HK-2 (cell line): ENCODE measurements at regions not wholly inside any gene's neighbourhood (a gene's known extent, or its start where the extent isn't known, plus 50 kb on each side); places are given as distances from the start of the nearest gene placed in this dataset.

Source experiments
- DNase-seq: peaks from one replicate; pipeline ENCODE4 v3.0.0-alpha.2; 2018; ENCODE audit not compliant: unreplicated experiment

DNA sequence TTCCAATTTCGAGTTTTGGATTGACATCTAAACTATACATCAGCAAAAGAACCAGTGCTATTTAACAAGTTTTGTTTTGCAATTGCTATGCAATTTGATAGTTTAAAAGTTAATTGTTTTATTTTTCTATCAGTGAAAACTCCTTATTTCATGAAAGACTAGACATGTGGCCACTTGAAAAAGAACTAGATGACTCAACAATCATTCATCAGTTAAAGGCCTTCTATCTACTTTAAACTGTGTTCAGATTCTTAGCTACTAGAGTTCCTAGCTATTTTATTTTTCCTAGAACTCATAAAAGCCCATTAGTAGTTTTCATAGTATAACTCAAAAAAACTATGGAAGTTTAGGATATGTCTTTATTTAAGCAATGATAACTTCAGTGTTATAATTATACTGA is 104.6 kb upstream of the LSM8 start:
- DNase-seq = no peak

DNA sequence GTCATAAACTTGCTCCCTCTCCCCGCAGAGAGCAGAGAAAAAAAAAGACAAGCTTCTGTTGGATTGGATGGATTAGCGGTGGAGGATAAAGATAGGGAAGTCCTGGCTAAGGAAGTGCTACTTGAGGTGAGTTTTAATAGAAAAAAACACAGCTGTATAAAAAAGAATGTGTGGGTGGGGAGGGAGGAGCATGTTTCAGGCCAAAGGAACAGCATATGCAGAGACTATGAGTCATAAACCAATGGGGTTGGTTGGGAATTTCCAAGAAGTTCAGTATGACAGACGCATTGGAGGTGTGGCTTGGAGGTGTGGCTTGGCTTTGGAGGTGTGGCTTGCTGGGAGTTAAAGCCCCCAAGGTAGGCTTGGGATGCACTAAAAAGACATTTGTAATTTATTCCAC is 103.0 kb upstream of the LSM8 start:
- peak; percentile 43 for DNase-seq

- no peak for DNase-seq
Measured at GRCh38 chr7:118082506-118082905, 101.5 kb upstream of the LSM8 start.

- no peak for DNase-seq
Measured at GRCh38 chr7:118085000-118085399, 99.0 kb upstream of the LSM8 start.

- DNase-seq = no peak
Measured at GRCh38 chr7:118087126-118087525, 96.8 kb upstream of the LSM8 start.

GRCh38 chr7:118094044-118094443 is 89.9 kb upstream of the LSM8 start:
- DNase-seq = no peak

DNA sequence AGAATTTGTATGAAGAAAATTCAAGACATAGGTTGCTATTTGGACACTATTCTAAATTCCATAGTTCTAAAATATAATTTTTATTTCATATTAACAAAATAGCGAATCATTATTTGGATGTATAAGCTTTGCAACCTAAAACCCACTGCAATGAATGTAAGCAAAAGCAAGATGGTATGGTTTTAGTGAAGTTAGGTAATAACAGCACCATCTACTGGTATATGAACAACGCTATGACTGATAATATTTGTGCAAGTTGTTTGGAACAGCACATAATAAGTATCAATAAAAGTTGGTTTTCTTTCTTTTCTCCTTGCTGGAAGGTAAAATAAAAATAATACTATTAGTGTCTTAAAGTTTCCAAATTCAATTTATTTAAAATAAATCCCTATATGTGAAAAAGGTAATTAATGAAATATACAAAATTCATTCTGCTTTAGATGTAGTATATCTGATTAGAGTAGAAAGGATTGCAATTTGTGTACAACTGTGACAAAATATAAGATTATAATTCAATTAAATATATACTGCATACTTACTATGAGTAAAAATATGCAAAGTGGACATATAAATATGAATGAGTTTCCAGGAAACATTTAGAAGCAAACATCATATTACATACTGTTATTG is 79.0 kb upstream of the LSM8 start:
- DNase-seq = no peak

- no peak for DNase-seq
Measured at GRCh38 chr7:118109607-118110006, 74.4 kb upstream of the LSM8 start.

- DNase-seq = no peak
Measured at GRCh38 chr7:118110178-118110925, 73.6 kb upstream of the LSM8 start.

DNA sequence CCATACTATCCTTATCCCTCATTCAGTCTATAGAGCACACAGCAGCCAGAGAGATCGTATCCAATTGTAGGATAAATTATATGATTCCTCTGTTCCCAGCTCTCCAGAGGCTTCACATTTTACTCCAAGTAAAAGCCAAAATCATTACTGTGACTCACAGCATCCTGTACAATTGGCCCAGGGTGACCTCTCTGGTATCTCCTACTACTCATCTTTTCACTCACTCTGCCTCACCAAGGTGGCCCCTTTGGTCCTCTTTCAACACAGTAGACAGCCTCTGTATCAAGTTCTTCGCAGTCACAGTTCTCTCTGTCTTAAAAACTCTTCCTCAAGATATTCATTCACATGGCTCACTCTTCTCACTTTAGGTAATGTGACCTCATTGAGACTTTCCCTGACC is 72.6 kb upstream of the LSM8 start:
- DNase-seq = no peak

DNA sequence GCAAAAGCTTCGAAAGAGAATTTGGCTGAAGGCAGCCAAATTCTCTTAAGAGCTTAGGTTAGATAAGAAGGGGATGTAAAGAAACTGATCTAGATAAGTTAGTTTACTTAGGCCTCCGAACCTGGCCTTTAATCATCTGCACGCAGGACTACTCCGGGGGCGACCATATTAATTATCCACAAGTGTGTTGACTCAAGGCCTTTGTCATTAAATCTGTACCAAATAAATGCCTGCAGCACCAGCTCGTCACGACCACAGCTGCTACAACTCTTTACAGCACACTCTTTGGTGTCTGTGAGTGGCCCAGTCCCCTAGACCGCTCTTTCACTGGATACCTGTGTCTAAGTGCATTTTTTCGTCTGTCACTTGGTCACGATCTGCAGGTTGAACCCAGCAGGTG is 69.8 kb upstream of the LSM8 start:
- DNase-seq = no peak

GRCh38 chr7:118129041-118129795 is 54.7 kb upstream of the LSM8 start:
- DNase-seq = no peak

DNA sequence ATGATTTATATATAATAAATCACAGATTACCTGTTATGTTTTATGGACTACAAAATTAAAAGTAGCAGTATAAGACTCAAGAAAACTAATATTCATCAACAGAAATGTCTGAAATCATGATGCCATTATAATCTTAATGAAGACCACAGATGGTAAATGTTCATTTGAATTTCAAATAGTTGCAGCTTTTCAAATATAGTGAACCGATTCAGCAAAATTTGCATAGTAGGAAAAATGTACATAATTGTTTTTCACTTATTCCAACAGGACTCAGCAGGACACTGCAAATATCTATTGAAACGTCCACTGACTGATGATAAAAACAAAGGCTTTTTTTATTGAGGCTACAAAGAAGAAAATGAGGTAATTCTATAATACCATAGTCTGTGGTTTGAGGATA is 51.2 kb upstream of the LSM8 start:
- DNase-seq = no peak
